GM23248 (cell line): ENCODE measurements at regions not wholly inside any gene's neighbourhood (a gene's known extent, or its start where the extent isn't known, plus 50 kb on each side); places are given as distances from the start of the nearest gene placed in this dataset.

Source experiments
- EZH2 ChIP-seq: fragments of 200-600 bp; sonication (generic); IDR thresholded peaks from 2 replicates; pipeline ENCODE4 v1.6.1; 2018; ENCODE audit warnings: antibody characterized with exemption, mild to moderate bottlenecking; ENCODE audit not compliant: insufficient read depth, poor library complexity, severe bottlenecking
- EZH2phosphoT487 ChIP-seq: fragments of 200-600 bp; sonication (generic); IDR thresholded peaks from 2 replicates; pipeline ENCODE4 v1.6.1; 2018; ENCODE audit warnings: antibody characterized with exemption, moderate library complexity, mild to moderate bottlenecking, low read depth; ENCODE audit not compliant: insufficient read depth

DNA sequence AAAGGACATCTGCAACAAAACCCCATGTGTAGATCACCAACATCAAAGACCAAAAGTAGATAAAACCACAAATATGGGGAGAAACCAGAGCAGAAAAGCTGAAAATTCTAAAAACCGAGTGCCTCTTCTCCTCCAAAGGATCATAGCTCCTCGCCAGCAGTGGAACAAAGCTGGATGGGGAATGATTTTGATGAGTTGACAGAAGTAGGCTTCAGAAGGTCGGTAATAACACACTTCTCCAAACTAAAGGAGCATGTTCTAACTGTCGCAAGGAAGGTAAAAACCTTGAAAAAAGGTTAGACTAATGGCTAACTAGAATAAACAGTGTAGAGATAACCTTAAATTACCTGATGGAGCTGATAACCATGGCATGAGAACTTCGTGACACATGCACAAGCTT is 109.9 kb upstream of the SYNCRIP start:
- TF ChIP-seq EZH2 (no peak), EZH2phosphoT487 (no peak)
